Lung (tissue), 11 donors: ENCODE measurements at regions not wholly inside any gene's neighbourhood (a gene's known extent, or its start where the extent isn't known, plus 50 kb on each side); places are given as distances from the start of the nearest gene placed in this dataset.

Experiments
- ATAC-seq: fragments of 200-7000 bp; cut with Tn5 transposase; one replicate; pipeline ENCODE4 v1.9.1; 2020; ENCODE audit warnings: moderate number of reproducible peaks; ENCODE audit not compliant: insufficient read depth, low FRiP score
- DNase-seq, 3 donors: peaks; one replicate each; pipeline ENCODE4 v3.0.0-alpha.2; 2013 to 2017
- H3K27ac ChIP-seq, 2 donors: one replicate each; pipeline ENCODE4 v1.5.1; 2013; ENCODE audit warnings: mild to moderate bottlenecking in 2 of 2, moderate library complexity in 2 of 2, control low read depth in 1 of 2, inconsistent platforms in 1 of 2, low read depth in 1 of 2, low read length in 1 of 2
- H3K27me3 ChIP-seq, 3 donors: one replicate each; pipeline ENCODE4 v1.5.1; 2013; ENCODE audit warnings: low read length in 2 of 3; ENCODE audit not compliant: control insufficient read depth in 3 of 3, insufficient read depth in 3 of 3
- H3K36me3 ChIP-seq, 4 donors: one replicate each; pipeline ENCODE4 v1.5.1; 2013; ENCODE audit warnings: low read length in 4 of 4, mild to moderate bottlenecking in 1 of 4, moderate library complexity in 1 of 4; ENCODE audit not compliant: control insufficient read depth in 4 of 4, insufficient read depth in 4 of 4
- H3K4me1 ChIP-seq, 5 donors: one replicate each; pipeline ENCODE4 v1.5.1; 2013; ENCODE audit warnings: low read length in 5 of 5, mild to moderate bottlenecking in 2 of 5, moderate library complexity in 1 of 5; ENCODE audit not compliant: control insufficient read depth in 5 of 5, insufficient read depth in 5 of 5
- H3K4me3 ChIP-seq: one replicate; pipeline ENCODE4 v1.5.1; 2013; ENCODE audit warnings: mild to moderate bottlenecking, control low read depth, moderate library complexity
- H3K9ac ChIP-seq, 2 donors: one replicate each; pipeline ENCODE4 v1.5.1; 2013; ENCODE audit warnings: low read length in 2 of 2, control low read depth in 1 of 2; ENCODE audit not compliant: insufficient read depth in 1 of 2
- H3K9me3 ChIP-seq, 4 donors: one replicate each; pipeline ENCODE4 v1.5.1; 2013; ENCODE audit warnings: low read length in 3 of 4, mild to moderate bottlenecking in 1 of 4, moderate library complexity in 1 of 4; ENCODE audit not compliant: control insufficient read depth in 4 of 4, insufficient read depth in 3 of 4
- WGBS, 2 donors: extraction: QIAGEN DNeasy Blood & Tissue Kit; methylation state at CpG; one replicate each; pipeline ENCODE4 v1.1.7; 2013; 5-methylcytosine and 5-hydroxymethylcytosine counted together
- TF ChIP-seq, protein P1 (sequence below): IDR thresholded peaks from 2 replicates; pipeline ENCODE4 v1.5.1; 2012; ENCODE audit warnings: mild to moderate bottlenecking; ENCODE audit errors: control extremely low read depth, extremely low read depth
- donor health status: control.
- donor health status: control.
- donor health status: Bipolar disorder and iron deficiency.
- donor health status: healthy.
- donor health status: DM: yes; HTN: yes; CAD: no.

DNA sequence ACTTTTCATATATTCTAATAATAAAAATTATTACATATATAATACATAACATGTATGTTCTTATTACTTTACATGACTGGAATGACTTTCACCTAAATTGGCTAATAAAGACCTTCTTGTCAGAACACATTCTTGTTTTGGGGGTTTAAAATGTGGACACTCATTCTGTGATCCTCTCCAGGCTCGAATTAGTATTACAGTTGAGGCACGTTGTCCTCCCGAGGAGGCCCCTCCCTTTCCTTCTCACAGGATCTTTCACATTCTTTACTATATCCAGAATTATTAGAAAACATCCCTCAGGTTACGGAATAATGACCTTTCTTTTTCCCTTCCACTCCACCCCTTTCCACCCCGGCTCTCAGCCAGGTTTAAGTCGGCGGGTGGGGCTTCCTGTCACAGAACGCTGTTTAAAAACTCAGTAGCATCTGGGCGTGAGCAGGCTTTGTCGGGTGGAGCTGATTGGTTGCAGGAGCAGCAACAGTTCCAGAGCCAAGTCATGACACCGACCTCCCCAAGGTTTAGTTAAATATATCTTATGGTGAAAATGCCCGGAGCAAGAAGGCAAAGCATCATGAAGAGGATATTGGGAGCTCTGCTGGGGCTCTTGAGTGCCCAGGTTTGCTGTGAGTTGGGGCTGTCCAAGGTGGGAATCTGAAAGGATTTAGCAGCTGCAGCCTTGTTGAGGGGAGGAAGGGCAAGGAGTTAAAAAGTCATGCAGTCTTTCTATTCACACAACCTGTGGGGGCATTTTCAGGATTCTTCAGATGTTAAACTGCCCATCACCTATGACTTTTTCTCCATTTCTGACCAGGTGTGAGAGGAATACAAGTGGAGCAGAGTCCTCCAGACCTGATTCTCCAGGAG lies 396.7 kb upstream of the OR4E1 start:
- ATAC-seq (no peak), DNase-seq (peak in 2 of 3 donors; percentile 34 to 58)
- Histone ChIP-seq H3K27ac (no peak overlapping the region), H3K4me3 (no peak overlapping the region), H3K36me3 (no peaks in the 10 kb centered on the region), H3K9me3 (peaks cover 0 to 2% (median 0%) of the 10 kb centered on the region in 4 donors), H3K9ac (no peak overlapping the region), H3K27me3 (peaks cover 0 to 3% (median 0%) of the 10 kb centered on the region in 3 donors), H3K4me1 (peaks cover 0 to under 1% (median 0%) of the 10 kb centered on the region in 5 donors)
- 2 to 3% methylated on average over 12 of the region's 12 CpGs for WGBS, 2 donors
- TF ChIP-seq, protein P1, sequence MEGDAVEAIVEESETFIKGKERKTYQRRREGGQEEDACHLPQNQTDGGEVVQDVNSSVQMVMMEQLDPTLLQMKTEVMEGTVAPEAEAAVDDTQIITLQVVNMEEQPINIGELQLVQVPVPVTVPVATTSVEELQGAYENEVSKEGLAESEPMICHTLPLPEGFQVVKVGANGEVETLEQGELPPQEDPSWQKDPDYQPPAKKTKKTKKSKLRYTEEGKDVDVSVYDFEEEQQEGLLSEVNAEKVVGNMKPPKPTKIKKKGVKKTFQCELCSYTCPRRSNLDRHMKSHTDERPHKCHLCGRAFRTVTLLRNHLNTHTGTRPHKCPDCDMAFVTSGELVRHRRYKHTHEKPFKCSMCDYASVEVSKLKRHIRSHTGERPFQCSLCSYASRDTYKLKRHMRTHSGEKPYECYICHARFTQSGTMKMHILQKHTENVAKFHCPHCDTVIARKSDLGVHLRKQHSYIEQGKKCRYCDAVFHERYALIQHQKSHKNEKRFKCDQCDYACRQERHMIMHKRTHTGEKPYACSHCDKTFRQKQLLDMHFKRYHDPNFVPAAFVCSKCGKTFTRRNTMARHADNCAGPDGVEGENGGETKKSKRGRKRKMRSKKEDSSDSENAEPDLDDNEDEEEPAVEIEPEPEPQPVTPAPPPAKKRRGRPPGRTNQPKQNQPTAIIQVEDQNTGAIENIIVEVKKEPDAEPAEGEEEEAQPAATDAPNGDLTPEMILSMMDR, result no peak

- Histone ChIP-seq H3K9ac (no peak overlapping the region), H3K27me3 (peaks cover 0 to 3% (median 0%) of the 10 kb centered on the region in 3 donors), H3K4me1 (no peaks in the 10 kb centered on the region), H3K9me3 (no peaks in the 10 kb centered on the region), H3K4me3 (no peak overlapping the region), H3K36me3 (no peaks in the 10 kb centered on the region), H3K27ac (no peak overlapping the region)
- ATAC-seq, result no peak
- no peak for DNase-seq
- TF ChIP-seq, protein P1, result no peak
- 46 to 63% methylated on average over 1 of the region's 1 CpG for WGBS, 2 donors
Measured at GRCh38 chr14:22065347-22065746, 391.7 kb upstream of the OR4E1 start.

DNA sequence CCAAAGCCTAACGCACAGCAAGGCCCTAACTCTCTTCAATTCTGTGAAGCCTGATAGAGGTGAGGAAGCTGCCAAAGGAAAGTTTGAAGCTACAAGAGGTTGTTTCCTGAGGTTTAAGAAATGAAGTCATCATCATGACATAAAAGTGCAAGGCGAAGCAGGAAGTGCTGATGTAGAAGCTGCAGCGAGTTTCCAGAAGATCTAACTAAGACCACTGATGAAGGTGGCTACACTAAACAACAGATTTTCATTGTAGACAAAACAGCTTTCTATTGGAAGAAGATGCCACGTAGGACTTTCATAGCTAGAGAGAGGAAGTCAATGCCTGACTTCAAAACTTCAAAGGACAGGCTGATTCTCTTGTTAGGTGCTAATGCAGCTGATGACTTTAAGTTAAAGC lies 385.6 kb upstream of the OR4E1 start:
- WGBS, 2 donors, result 82 to 88% methylated on average over 4 of the region's 4 CpGs
- Histone ChIP-seq H3K4me1 (no peaks in the 10 kb centered on the region), H3K4me3 (no peak overlapping the region), H3K27ac (no peak overlapping the region), H3K9ac (no peak overlapping the region), H3K27me3 (no peaks in the 10 kb centered on the region), H3K36me3 (no peaks in the 10 kb centered on the region), H3K9me3 (no peaks in the 10 kb centered on the region)
- TF ChIP-seq, protein P1, result no peak
- ATAC-seq (no peak), DNase-seq (no peak)
